SW480 (cell line): ENCODE measurements at regions not wholly inside any gene's neighbourhood (a gene's known extent, or its start where the extent isn't known, plus 50 kb on each side); places are given as distances from the start of the nearest gene placed in this dataset.
"Not testable (repeated sequence)": the region's sequence is repeated elsewhere in the genome, so short reads cannot be mapped to it uniquely, and the experiment has no call there.

Experiments
- DNase-seq: peaks from one replicate; pipeline ENCODE4 v3.0.0-alpha.2; 2016; ENCODE audit warnings: low spot score

DNA sequence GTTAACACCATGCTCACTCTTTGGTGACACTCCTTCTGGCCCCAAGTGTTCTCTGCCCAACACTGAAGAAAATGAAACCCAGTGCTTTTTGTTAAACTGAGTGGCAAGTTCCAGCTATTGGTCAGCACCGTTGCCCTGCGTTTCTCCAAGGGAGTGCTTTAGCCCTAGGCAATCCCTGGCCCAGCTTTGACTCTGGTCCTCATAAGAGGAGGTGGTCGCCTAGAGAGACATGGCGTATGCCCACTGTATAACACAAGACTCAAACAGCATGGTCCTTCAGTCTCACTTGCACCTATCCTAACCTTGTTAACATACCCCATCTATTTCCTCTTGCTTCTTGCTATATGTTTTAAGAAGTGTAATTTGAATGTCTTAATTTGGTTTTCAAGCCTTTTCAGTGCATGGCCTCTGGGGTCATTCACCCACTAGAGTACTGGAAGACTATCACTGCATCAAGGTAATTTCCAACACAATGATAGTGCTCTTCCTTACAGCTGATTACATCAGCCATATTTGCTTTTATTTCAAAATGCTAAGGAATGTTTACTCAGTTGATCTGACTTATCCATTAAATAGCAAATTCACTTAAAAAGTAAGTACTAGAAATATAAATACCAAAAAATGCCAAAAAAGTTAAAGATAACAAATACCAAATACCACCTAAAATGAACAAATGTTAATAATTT lies 190.5 kb upstream of the SOX21 start:
- no peak for DNase-seq

DNA sequence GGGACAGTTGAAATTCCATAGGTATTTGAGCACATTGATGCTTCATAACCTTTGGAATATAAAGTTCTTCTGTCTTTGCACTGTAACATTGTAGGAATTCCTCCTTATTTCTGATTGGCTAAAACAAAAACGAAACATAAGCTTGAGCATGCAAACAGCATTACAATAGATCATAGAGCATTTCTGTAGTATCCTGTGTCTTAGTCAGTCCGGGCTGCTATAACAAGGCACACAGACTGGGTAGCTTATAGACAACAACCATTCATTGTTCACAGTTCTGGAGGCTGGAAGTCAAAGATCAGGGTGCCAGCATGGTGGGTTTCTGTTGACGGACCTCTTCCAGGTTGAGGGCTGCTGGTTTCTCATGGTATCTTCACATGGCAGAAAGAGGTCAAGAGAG lies 188.7 kb upstream of the SOX21 start:
- no peak for DNase-seq

DNA sequence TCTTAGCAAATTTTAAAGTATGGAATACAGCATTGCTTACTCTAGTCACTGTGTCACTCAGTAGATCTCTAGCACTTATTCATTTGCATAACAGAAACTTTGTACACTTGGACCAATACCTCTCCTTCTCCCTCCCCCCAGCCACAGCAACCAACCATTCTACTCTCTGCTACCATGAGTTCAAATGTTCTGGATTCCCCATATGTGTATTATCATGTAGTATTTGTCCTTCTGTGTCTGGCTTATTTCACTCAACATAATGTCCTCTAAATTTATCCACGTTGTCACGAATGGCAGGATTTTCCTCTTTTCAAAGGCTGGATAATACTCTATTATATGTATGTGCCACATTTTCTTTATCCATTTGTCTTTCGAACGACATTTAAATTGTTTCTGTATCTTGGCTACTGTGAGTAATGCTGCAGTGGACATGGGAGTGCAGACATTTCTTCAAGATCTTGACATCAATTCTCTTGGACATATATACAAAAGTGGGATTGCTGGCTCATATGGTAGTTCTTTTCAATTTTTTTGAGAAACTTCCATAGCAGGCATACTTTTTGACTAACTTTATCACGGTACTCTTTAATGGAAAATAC lies 184.5 kb upstream of the SOX21 start:
- DNase-seq = no peak

DNA sequence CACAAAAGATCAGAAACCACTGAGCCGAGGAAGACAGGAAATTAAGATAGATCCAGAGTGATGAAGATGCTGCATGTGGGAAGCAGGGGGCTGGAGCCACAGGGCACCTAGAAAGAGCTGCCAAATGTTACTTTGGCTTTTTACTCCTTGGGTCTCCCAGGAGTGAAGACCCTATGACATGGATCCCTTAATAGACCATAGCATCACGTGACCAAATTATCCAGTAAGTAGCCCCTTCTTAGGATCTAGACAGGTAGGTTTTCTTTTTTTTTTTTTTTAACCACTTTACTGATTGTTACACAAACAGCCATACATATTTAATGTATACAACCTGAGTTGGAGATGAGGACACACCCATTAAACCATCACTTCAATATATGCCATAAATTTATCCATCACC lies 183.9 kb upstream of the SOX21 start:
- no peak for DNase-seq

DNA sequence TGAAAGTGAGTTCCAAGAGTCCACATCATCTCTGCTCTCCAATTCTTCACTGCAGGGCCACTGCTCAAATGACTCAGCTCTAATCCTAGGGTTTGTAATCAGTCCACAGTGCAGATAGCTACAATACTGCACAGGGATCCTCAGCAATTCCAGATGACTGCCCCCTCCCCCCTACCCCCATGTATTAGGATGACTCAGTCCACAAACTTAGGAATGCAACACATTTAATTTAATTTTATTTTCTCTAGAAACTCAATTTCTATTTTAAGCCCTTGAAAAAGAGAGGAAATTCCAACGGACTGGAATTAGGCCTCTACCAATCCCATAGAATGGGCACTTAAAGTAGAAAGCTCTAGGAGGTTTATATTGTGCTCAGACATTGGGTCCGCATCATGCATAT lies 173.8 kb upstream of the SOX21 start:
- no peak for DNase-seq

DNA sequence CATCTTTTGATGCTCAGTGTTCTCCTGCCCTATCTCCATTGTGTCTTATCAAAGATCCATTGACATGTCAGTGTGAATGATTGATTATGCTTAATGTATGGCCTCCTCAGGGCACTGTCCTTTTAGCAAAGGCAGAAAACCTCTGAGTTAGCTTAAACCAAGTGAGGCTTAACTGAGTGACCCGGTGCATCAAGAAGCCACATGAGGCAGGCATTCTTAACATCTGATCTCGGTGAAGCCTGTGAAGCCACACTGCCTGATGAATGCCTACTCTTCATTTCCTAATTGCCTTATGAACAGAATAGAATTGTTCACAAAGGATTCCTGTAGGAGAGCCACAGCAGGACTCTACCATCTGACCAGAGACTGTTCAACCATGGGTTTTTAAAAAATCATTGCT lies 168.1 kb upstream of the SOX21 start:
- no peak for DNase-seq

DNA sequence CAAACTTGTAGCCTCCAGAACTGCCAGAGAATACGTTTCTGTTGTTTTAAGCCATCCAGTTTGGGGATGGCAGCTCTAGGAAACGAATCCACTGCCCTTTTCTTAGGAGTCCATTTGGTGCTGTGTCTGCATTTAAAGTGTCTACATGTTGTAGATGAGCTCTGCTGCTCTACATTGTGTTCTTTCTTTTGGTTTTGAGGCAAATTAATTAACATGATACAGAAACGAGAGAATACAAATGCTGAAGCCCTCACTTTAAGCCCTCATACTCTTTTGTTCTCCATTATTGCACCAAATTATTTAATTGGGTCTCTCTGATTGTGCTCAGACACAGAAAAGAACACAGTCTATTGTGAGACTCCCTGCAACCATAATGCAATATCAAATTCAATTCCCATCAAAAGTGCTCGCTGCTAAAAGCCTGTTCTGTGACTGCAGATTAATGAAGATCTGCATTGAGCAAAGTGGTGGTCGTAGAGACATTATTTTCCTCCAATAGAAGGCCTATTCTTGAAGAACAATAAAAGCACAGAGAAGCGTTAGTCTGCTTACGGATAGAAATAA lies 166.3 kb upstream of the SOX21 start:
- DNase-seq = no peak

DNA sequence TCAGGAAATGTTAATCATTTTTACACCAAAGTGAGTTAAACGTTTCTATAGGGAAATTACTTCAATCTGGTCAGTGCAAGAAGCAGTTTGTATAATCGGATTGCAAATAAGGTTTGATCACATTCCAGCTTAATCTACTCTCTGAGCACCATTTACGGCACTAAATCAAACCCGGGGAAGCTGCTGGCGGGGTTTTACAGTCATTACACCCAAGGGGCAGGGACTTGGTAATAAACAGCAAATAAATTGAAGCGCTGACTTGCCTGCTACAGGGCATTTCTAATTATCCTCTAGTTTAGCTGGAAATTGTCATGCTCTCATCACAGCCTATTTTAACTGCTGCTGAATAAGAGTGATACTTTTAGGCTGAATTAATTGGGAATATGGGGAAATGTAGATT lies 152.1 kb upstream of the SOX21 start:
- no peak for DNase-seq

DNA sequence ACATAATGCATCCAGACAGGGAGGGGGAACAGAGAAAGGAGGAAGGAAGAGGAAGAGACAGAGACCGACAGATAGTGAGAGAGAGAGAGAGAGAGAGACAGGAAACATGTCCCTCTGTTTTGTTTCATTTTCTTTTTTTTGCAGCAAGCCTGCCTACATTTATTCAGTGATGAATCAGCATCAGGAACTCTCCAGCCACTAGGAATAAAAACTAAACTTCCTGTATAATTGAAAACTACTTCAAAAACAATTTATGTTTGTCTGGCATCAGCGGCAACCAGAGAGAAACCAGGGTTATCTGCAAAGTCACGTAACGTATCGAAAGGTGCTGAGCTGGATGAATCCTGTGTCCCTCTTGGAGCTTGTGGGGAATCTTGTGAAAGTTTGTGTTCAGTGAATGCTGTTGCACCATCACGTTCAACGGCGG lies 148.6 kb upstream of the SOX21 start:
- DNase-seq = peak; percentile 29

DNA sequence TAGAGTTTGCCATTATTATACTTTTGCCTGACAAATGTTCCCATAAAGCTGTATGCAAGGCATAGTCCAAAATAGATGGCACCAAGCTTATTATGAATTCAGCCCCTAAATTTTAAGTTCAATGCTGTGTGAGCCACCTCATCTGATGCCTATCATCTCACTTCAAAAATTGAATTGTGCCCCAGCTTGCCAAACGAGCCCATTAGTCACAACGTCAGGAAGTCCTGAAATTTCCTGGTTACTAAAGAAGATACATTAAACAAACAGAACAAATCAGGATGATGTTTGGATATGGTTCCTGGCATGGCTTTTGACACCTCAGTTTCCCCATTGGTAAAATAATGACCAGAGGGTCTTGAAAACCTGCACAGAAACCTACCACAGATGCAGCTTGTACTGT lies 147.5 kb upstream of the SOX21 start:
- DNase-seq = no peak

DNA sequence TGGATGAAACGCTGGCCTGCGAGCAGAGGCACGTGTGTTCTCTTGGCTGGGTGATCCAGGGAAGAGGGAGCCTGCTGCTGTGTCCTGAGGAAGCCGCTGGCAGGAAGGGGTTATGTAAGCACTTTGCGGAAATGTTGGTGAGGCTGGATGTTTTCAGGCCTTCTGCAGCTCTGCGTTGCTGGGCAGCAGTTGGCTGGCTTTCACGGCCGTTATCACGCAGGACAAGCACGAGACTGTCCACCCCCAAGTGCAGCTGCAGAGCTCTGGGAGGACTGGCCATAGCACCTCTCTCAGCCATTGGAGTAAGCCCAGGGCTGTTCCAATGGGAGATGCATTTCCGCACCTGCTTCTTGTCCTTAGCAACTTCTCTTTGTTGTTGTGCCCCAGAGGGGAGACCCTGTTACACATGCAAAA lies 146.9 kb upstream of the SOX21 start:
- no peak for DNase-seq

DNA sequence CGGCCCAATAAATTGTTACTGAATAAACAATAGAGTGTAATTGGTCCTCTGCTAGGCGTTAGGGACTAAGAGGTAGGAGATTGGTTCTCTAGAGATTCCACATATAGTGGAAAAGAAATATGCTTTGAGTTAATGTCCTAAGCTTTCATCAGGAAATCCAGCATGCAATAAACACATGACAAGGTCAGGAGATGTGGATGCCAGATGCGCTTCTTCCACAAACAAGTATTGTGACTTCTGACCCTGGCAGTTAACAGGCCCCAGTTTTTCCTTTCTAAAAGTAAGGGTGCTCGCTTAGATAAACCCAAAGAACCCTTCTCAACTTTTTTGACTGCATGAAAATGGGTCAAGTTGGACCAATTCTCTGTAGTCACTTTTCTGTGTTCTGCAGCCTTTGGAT lies 146.5 kb upstream of the SOX21 start:
- no peak for DNase-seq

DNA sequence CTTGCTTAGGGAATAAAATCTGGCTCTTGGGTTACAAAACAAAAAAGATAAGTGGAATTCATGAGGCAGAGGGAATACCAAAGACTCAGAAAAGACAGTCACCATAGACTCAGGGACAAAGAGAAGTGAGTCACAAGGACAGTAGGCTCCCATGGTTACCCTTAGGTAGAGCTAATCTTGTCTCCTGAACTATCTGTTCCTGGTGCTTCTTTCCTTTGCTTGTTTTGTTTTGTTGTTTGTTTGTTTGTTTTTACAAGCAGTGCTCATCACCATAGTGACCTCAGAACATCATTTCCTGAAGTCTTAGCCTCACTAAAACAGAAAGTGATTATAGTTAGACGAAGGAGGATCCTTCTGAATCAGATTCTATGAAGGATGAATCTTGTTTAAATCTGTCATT lies 142.3 kb upstream of the SOX21 start:
- no peak for DNase-seq

DNA sequence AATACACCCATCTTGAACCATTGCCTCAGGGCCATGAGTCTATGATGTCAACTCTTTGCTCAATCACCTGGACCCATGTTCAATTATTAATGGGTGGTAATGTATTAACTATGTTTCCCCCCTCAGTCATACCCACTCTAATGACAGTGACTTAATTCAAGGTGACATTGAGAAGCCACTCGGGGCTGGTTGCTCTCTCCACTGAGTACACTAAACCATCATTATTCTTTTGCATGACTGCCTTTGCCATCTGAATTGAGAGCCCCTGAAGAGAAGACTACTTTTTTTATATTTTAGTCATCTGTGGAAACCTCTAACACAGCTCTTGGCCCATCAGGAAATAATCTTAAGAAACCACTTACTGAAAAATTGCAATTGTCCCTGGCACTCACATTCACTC lies 139.2 kb upstream of the SOX21 start:
- DNase-seq = no peak

DNA sequence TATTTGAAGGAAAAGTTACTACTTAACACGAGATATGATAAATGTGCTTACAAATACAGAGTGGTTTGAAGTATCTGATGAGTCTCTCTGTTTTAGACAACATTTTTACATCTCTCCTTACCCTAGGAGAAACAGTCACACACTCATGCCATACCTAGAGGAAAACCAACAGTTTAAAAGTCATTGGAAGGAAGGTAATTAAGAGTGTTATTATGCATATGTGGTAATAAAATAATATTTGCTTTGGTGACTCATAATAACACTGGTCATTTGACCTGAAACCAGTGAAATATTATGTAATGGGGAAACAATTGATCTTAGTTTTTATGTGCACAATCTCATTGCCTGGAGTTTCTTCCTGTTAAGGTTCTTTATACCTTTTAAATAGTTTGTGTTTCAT lies 136.9 kb upstream of the SOX21 start:
- peak; percentile 30 for DNase-seq

DNA sequence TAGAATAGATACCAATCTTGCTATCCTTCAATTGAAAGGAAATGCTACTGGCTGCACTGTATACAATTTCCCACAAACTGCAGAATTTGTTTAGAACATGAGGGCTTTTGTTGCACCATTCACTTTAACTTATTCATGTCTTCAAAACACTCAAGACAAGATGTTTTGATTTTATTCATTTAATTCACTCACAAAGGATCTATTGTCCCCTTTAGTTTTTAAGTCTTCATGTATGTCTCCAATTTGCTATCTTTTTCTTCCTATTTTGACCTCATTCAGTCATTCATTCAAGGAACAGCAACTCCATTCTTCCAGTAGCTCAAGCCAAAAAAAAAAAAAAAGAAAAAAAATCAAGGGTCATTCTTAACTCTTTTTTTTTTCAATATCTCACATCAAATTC lies 130.6 kb upstream of the SOX21 start:
- no peak for DNase-seq

DNA sequence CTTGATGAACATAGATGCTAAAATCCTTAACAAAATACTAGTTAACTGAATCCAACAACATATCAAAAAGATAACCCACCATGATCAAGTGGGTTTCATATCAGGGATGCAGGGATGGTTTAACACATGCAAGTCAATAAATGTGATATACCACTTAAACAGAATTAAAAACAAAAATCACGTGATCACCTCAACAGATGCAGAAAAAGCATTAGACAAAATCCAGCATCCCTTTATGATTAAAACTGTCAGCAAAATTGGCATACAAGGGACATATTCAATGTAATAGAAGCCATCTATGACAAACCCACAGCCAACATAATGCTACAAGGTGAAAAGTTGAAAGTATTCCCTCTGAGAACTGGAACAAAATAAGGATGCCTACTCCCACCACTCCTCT lies 124.7 kb upstream of the SOX21 start:
- DNase-seq = not testable (repeated sequence)

DNA sequence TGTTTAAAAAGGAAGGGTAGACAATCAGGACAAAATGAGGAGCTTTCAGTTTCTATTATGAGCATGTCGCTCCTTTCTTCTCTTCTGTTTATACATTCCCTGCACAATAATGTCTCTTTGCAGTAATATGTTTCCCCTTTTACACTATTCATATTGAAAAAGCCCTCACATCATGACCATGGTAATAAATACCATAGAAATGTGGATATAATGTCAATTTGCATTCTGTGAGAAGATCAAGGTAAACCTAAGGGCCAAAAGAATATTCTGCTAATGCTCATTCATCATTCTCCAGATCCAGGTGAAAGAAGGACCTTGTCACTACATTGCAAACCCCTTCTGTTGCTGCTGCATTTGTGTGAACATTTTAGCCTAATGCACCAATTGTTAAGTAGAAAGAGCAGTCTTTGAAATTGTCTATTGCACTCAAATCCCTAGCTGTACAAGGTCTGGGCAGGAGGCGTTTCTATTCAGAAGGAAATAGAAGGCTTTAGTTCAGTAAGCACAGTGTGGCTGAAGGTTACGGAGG lies 117.6 kb upstream of the SOX21 start:
- DNase-seq = no peak

DNA sequence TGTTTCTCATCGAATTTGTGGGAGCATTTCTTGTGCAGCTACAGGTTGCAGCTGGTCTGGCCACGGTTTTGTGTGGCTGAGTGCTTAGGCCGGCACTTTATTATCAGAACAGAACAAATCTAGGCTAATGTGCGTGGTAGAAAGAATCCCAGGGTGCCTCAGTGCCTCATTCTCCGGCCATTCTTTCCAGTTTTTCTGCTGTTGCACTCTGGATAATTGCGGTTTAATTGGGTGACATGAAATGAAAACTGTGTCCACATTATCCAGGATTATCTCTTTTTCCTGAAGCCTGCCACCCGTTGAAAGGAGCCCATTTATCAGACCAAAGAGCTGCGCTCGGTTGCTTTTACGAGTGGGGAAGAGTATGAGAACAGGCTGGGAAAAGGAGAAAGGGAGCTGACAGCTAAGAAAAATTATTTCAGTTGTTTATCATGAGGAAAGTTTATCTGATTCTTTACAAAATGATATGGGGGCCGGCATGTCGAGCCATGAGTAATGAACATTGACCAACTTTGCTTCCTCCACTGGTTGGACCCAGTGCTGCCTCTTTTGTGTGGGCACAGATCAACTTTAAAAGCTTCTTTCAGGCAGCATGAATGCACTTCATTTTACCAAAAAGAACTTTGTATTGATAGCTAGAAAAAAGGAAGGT lies 117.0 kb upstream of the SOX21 start:
- no peak for DNase-seq

DNA sequence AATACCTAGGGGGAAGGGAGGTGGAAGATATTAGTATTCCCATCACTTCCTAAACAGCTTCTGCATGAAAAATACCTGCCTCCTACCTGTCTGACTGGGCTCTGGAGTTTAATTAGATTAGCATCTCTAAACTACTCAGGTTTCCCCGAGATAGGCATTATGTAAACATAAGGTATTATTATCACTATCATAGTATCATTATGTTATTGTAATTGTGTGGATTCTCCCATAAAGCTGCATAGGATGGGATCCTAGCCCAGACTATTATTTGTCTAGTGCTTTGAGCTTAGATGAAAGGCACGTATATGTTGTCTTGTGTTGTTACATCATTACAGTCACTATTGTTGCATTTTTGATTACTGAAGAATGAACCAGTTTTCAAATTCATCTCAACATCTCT lies 115.2 kb upstream of the SOX21 start:
- no peak for DNase-seq

DNA sequence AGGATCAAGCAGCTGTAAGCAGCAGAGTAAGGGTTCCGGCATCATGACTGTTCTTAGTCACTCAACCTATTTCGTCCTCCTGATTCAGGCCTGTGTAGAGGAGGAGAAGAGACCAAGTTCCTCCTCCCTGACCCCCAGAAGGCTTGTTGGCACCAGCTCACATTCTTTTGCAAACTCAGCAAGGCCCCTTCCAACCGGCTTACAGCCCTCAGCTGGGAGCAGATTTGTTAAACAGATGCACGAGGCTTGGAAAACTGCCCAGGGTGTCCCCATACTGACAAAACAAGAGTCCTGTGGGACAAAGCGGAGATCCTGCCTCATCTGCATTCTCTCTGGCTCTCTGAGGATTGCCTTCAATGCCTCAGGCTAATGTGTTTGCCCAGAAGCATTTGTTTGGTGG lies 113.2 kb upstream of the SOX21 start:
- DNase-seq = no peak

DNA sequence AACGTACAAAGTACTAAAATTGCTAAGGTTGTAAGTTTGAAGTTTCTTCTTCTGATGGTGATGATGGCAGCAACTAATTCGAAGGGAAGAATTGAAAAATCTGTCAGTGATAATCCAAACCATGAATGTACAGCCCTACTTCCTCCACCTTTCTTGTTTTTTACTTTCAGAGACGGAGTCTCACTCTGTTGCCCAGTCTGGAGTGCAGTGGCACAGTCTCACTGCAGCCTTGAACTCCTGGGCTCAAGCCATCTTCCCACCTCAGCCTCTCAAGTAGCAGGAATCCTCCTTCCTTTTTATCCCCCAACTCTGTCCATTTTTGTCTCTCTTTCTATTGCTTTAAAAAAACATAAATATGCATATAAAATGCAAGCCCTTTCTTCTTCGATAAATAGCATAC lies 112.3 kb upstream of the SOX21 start:
- DNase-seq = no peak

DNA sequence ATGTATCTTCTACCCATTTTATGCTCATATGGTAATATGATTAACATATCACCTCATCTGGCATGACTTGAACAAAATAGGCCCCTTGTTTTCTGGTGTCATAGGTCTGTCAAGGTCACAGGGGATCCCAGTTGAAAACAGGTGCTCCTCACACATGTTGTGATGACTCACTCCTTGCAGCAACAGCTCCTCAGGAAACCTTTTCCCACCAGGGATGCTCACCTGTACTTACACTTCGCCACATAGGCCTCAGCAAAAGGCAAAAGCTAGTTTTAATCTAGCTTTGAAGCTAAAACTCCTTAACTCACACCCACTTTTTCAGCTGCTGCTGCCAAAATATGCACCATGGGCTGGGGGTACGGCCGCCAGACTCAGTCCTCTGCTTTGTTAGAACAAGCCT lies 110.0 kb upstream of the SOX21 start:
- no peak for DNase-seq
